OCI-LY1 (cell line): ENCODE measurements at regions not wholly inside any gene's neighbourhood (a gene's known extent, or its start where the extent isn't known, plus 50 kb on each side); places are given as distances from the start of the nearest gene placed in this dataset.

Experiments used
- H2AFZ ChIP-seq: fragments of 200-600 bp; sonication (generic), shearing (Covaris generic); 2 replicates; pipeline ENCODE4 v1.6.0; 2014; ENCODE audit warnings: antibody characterized with exemption, mild to moderate bottlenecking, low read length
- H3F3A ChIP-seq: fragments of 200-600 bp; sonication (generic), shearing (Covaris generic); 2 replicates; pipeline ENCODE4 v1.6.0; 2014; ENCODE audit warnings: mild to moderate bottlenecking, antibody characterized with exemption, low read length, moderate library complexity; ENCODE audit not compliant: insufficient read depth
- H3K27ac ChIP-seq: fragments of 200-600 bp; sonication (generic); 2 replicates; pipeline ENCODE4 v1.5.1; 2014; ENCODE audit warnings: low read length, mixed run types, mild to moderate bottlenecking, low read depth; ENCODE audit not compliant: poor library complexity, severe bottlenecking
- H3K27me3 ChIP-seq: fragments of 200-600 bp; sonication (generic); 2 replicates; pipeline ENCODE4 v1.6.0; 2014; ENCODE audit warnings: antibody characterized with exemption, mild to moderate bottlenecking, low read length, moderate library complexity; ENCODE audit not compliant: insufficient read depth
- H3K36me3 ChIP-seq: fragments of 200-600 bp; sonication (generic); 2 replicates; pipeline ENCODE4 v1.6.1; 2014; ENCODE audit warnings: mild to moderate bottlenecking, antibody characterized with exemption, low read length, moderate library complexity, mixed read lengths; ENCODE audit not compliant: insufficient read depth
- H3K4me1 ChIP-seq: fragments of 200-600 bp; sonication (generic); 2 replicates; pipeline ENCODE4 v1.5.1; 2014; ENCODE audit warnings: mild to moderate bottlenecking, low read length, moderate library complexity; ENCODE audit not compliant: insufficient read depth, severe bottlenecking
- H3K4me2 ChIP-seq: fragments of 200-600 bp; sonication (generic), shearing (Covaris generic); 2 replicates; pipeline ENCODE4 v1.6.1; 2014; ENCODE audit warnings: low read length
- H3K4me3 ChIP-seq: fragments of 200-600 bp; sonication (generic); 2 replicates; pipeline ENCODE4 v1.5.1; 2014; ENCODE audit warnings: low read length, low read depth, mild to moderate bottlenecking, mixed read lengths; ENCODE audit not compliant: poor library complexity, severe bottlenecking
- H3K79me2 ChIP-seq: fragments of 200-600 bp; shearing (Covaris generic); 2 replicates; pipeline ENCODE4 v1.6.1; 2016; ENCODE audit warnings: mixed run types, low read length, mixed read lengths; ENCODE audit not compliant: insufficient read depth
- H3K9ac ChIP-seq: fragments of 200-600 bp; sonication (generic), shearing (Covaris generic); 2 replicates; pipeline ENCODE4 v1.6.1; 2014; ENCODE audit warnings: mild to moderate bottlenecking, low read length, mixed read lengths
- H3K9me2 ChIP-seq: fragments of 200-600 bp; sonication (generic), shearing (Covaris generic); 2 replicates; pipeline ENCODE4 v1.6.1; 2014; ENCODE audit warnings: low read depth, mild to moderate bottlenecking, low read length, mixed read lengths
- H3K9me3 ChIP-seq: fragments of 200-600 bp; shearing (Covaris generic); 2 replicates; pipeline ENCODE4 v1.6.1; 2014; ENCODE audit warnings: low read length, mixed read lengths
- H4K20me1 ChIP-seq: fragments of 200-600 bp; sonication (generic), shearing (Covaris generic); 2 replicates; pipeline ENCODE4 v1.6.0; 2016; ENCODE audit warnings: mild to moderate bottlenecking, low read length; ENCODE audit not compliant: insufficient read depth
- CTCF ChIP-seq: fragments of 200-600 bp; sonication (generic), shearing (Covaris generic); IDR thresholded peaks from 2 replicates; pipeline ENCODE4 v1.5.1; 2017; ENCODE audit warnings: mild to moderate bottlenecking, antibody characterized with exemption, low read length, moderate library complexity, mixed read lengths
- EZH2 ChIP-seq: fragments of 200-600 bp; sonication (generic), shearing (Covaris generic); IDR thresholded peaks from 2 replicates; pipeline ENCODE4 v1.8.0; 2017; ENCODE audit warnings: borderline replicate concordance, mixed run types, mild to moderate bottlenecking, antibody characterized with exemption, low read length, moderate library complexity, mixed read lengths

GRCh38 chr4:13910556-13910955, 283.0 kb upstream of the BOD1L1 start:
- Histone ChIP-seq H3K4me2 (no peak overlapping the region), H3K27me3 (no peaks in the 10 kb centered on the region), H3K36me3 (no peaks in the 10 kb centered on the region), H2AFZ (no peak overlapping the region), H3K9ac (no peak overlapping the region), H3K4me1 (no peaks in the 10 kb centered on the region), H3K4me3 (no peak overlapping the region), H3K9me3 (no peaks in the 10 kb centered on the region), H4K20me1 (no peaks in the 10 kb centered on the region), H3F3A (no peaks in the 10 kb centered on the region), H3K9me2 (no peaks in the 10 kb centered on the region), H3K27ac (no peak overlapping the region), H3K79me2 (no peaks in the 10 kb centered on the region)
- TF ChIP-seq EZH2 (no peak), CTCF (no peak)

- H3K4me2 ChIP-seq, result no peak overlapping the region
- H3K79me2 ChIP-seq, result no peaks in the 10 kb centered on the region
- no peak overlapping the region for H2AFZ ChIP-seq
- no peaks in the 10 kb centered on the region for H3K4me1 ChIP-seq
- TF ChIP-seq CTCF, result no peak
- TF ChIP-seq EZH2, result no peak
- no peaks in the 10 kb centered on the region for H3K36me3 ChIP-seq
- no peaks in the 10 kb centered on the region for H3K9me2 ChIP-seq
- H3K9me3 ChIP-seq, result no peaks in the 10 kb centered on the region
- H3K27me3 ChIP-seq, result no peaks in the 10 kb centered on the region
- H3K9ac ChIP-seq, result no peak overlapping the region
- no peak overlapping the region for H3K4me3 ChIP-seq
- H4K20me1 ChIP-seq, result no peaks in the 10 kb centered on the region
- H3F3A ChIP-seq, result no peaks in the 10 kb centered on the region
- no peak overlapping the region for H3K27ac ChIP-seq
Measured at GRCh38 chr4:13911256-13911655, 283.7 kb upstream of the BOD1L1 start.

GRCh38 chr4:13912436-13912925, 285.0 kb upstream of the BOD1L1 start:
- H3F3A ChIP-seq, result no peaks in the 10 kb centered on the region
- TF ChIP-seq CTCF (no peak), EZH2 (no peak)
- no peaks in the 10 kb centered on the region for H3K79me2 ChIP-seq
- H3K27ac ChIP-seq, result no peak overlapping the region
- H3K4me3 ChIP-seq, result no peak overlapping the region
- no peaks in the 10 kb centered on the region for H3K27me3 ChIP-seq
- H3K9ac ChIP-seq, result no peak overlapping the region
- no peaks in the 10 kb centered on the region for H3K4me1 ChIP-seq
- no peak overlapping the region for H3K4me2 ChIP-seq
- H4K20me1 ChIP-seq, result no peaks in the 10 kb centered on the region
- no peaks in the 10 kb centered on the region for H3K9me2 ChIP-seq
- no peaks in the 10 kb centered on the region for H3K36me3 ChIP-seq
- no peak overlapping the region for H2AFZ ChIP-seq
- no peaks in the 10 kb centered on the region for H3K9me3 ChIP-seq
